ENCODE measurements at regions not wholly inside any gene's neighbourhood (a gene's known extent, or its start where the extent isn't known, plus 50 kb on each side); places are given as distances from the start of the nearest gene placed in this dataset.
"Not testable (repeated sequence)": the region's sequence is repeated elsewhere in the genome, so short reads cannot be mapped to it uniquely, and the experiment has no call there.

GRCh38 chr12:96085475-96085874 lies 50.1 kb upstream of the LTA4H start:
- DNase-seq (ENCODE audit: low spot score), result no peak
- intact Hi-C loops (cut with micrococcal nuclease; ENCODE audit: unreplicated experiment), result no loop called here
- TF ChIP-seq EZH2phosphoT487 (IDR thresholded peaks at IDR 0.05; ENCODE audit: borderline replicate concordance, low read depth, low read length), result no peak
- no peak for TF ChIP-seq CTCF (conservative IDR thresholded peaks at IDR 0.05; ENCODE audit: low read length)
- Histone ChIP-seq H3K4me1 (ENCODE audit: insufficient read depth, low read length, poor library complexity, severe bottlenecking) (no peaks in the 10 kb centered on the region), H3K27ac (ENCODE audit: low read depth, low read length, poor library complexity, severe bottlenecking) (no peak overlapping the region), H3K4me2 (ENCODE audit: low read length) (no peak overlapping the region), H3K9me3 (ENCODE audit: low read length) (0 out of 2 replicates have a peak, but pooled peaks cover 4% of the 10 kb centered on the region), H2AFZ (ENCODE audit: low read length) (no peak overlapping the region), H4K20me1 (ENCODE audit: insufficient read depth, low read length) (no peaks in the 10 kb centered on the region), H3K9me2 (ENCODE audit: insufficient read depth, low read length) (no peaks in the 10 kb centered on the region), H3K36me3 (ENCODE audit: insufficient read depth, low read length) (no peaks in the 10 kb centered on the region), H3K4me3 (ENCODE audit: low read depth, low read length, poor library complexity, severe bottlenecking) (no peak overlapping the region), H3K79me2 (ENCODE audit: insufficient read depth, low read depth, low read length) (no peaks in the 10 kb centered on the region)
- no TSS peak for BruUV-seq (replicated peaks)
- ChIA-PET CTCF (ENCODE audit: unreplicated experiment) (no interaction called here), POLR2A (interaction anchor here (0.6 kb wide), 1 partner anchor 21 kb away, joined by 3 read pairs; no protein-coding TSS in a partner anchor)

GRCh38 chr12:96086190-96086589 lies 50.8 kb upstream of the LTA4H start:
- H3K4me1 ChIP-seq (ENCODE audit: insufficient read depth, low read length, poor library complexity, severe bottlenecking); H3K9me3 ChIP-seq (ENCODE audit: low read length); CTCF ChIA-PET (ENCODE audit: unreplicated experiment); H2AFZ ChIP-seq (ENCODE audit: low read length); DNase-seq (ENCODE audit: low spot score); H3K4me2 ChIP-seq (ENCODE audit: low read length); intact Hi-C loops (cut with micrococcal nuclease; ENCODE audit: unreplicated experiment); H3K36me3 ChIP-seq (ENCODE audit: insufficient read depth, low read length); BruUV-seq (replicated peaks); H3K4me3 ChIP-seq (ENCODE audit: low read depth, low read length, poor library complexity, severe bottlenecking); H3K79me2 ChIP-seq (ENCODE audit: insufficient read depth, low read depth, low read length); H3K27ac ChIP-seq (ENCODE audit: low read depth, low read length, poor library complexity, severe bottlenecking); H3K9me2 ChIP-seq (ENCODE audit: insufficient read depth, low read length); H4K20me1 ChIP-seq (ENCODE audit: insufficient read depth, low read length): not testable (repeated sequence)
- POLR2A ChIA-PET, result interaction anchor here (0.6 kb wide), 1 partner anchor 20 kb away, joined by 3 read pairs; no protein-coding TSS in a partner anchor

GRCh38 chr12:96091833-96092232 lies 56.4 kb upstream of the LTA4H start:
- intact Hi-C loops (cut with micrococcal nuclease; ENCODE audit: unreplicated experiment), result no loop called here
- Histone ChIP-seq H3K9me2 (ENCODE audit: insufficient read depth, low read length) (no peaks in the 10 kb centered on the region), H3K36me3 (ENCODE audit: insufficient read depth, low read length) (no peaks in the 10 kb centered on the region), H3K9me3 (ENCODE audit: low read length) (0 out of 2 replicates have a peak, but pooled peaks cover 11% of the 10 kb centered on the region), H4K20me1 (ENCODE audit: insufficient read depth, low read length) (no peaks in the 10 kb centered on the region), H2AFZ (ENCODE audit: low read length) (no peak overlapping the region), H3K4me1 (ENCODE audit: insufficient read depth, low read length, poor library complexity, severe bottlenecking) (no peaks in the 10 kb centered on the region), H3K4me3 (ENCODE audit: low read depth, low read length, poor library complexity, severe bottlenecking) (no peak overlapping the region), H3K4me2 (ENCODE audit: low read length) (no peak overlapping the region), H3K27ac (ENCODE audit: low read depth, low read length, poor library complexity, severe bottlenecking) (no peak overlapping the region), H3K79me2 (ENCODE audit: insufficient read depth, low read depth, low read length) (no peaks in the 10 kb centered on the region)
- POLR2A ChIA-PET, result interaction anchor here (1.6 kb wide), 1 partner anchor 14 kb away, joined by 3 read pairs; no protein-coding TSS in a partner anchor
- CTCF ChIA-PET (ENCODE audit: unreplicated experiment), result no interaction called here
- no TSS peak for BruUV-seq (replicated peaks)
- no peak for TF ChIP-seq EZH2phosphoT487 (IDR thresholded peaks at IDR 0.05; ENCODE audit: borderline replicate concordance, low read depth, low read length)
- peak; percentile 50; the same call in 1 of the 2 replicates for TF ChIP-seq CTCF (conservative IDR thresholded peaks at IDR 0.05; ENCODE audit: low read length)
- DNase-seq (ENCODE audit: low spot score), result peak; percentile 10

Data from OCI-LY7 (cell line).